ENCODE measurements at regions not wholly inside any gene's neighbourhood (a gene's known extent, or its start where the extent isn't known, plus 50 kb on each side); places are given as distances from the start of the nearest gene placed in this dataset.

- DNase-seq (ENCODE audit: low spot score), result no peak
These were observed 94.1 kb downstream of the SIK1 start for GRCh38 chr21:43332861-43333297.

DNA sequence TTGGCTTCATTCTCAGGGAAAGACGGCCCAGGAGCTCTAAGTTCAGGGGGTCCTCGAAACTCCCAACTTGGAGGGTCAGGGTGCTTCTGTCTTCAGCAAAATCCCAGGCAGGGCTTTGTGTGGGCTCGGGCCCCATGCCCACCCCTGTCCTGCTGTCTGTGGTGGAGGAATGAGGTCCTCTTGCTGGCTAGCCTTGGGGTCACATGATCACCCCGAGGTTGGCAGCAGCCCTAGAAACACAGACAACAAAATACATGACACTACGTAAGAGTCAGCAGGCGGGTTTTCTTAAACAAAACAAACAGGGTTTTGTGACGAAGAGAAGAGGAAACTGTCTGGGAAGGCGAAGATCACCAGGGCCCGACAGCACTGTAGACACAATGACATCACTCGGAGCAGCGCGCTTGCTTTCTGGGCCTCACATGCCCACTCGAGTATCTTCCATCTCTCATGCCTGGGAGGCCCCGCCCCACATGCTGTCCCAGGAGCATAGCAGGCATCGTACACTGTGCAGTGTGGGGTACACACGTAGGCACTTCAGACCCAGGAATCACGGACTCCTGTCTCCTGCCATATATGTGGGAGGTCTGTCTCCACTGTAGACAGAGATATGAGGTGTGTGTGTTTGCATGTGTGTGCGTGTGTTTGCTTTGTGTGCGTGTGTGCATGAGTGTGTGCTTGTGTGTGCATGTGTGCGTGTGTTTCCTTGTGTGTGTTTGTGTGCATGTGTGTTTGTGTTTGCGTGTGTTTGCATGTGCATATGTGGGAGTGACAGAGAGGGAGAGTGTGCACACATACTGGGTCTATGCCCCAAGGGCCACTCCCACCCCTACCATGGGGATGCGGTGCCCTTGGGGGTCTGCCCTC is 94.7 kb downstream of the SIK1 start:
- no peak for DNase-seq (ENCODE audit: low spot score)

DNA sequence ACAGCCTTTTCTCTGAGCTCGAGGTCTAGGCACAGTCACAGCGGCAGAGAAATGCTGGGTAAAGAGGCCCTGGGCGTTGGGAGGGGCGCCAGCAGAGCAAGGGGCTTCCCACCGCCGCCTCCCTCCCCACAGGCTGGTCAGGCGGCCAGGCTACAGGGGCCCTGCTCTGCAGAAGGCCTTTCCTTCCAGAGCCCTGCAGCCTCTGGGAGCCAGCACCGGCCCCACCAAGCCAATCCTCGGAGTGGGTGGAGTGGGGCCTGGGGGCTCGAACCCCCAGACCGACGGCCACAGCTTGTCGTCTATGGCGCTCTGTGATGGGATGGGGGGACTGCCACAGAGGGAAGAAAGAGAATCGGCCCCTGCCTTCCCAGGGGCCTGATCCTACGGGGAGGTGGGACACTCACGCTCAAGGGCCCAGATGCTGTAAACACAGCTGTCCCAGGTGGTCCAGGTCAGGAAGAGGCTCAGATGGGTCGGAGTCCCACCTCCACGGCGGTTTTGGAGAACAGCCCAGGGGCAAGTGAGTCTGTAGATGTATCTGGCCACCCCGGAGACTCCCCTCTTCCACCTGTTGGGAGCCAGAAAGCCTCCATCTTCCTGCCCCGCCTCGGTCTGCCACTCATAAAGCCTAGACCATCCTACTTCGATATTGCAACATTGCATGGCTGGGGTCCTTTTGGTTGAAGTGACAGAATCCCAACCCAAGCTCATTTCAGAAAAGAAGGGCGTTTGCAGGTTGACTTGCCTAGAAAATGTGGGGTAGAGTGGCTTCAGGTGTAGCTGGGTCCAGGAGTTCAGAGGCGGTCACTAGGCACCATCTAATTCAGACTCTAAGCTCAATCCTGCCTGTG is 95.6 kb downstream of the SIK1 start:
- DNase-seq (ENCODE audit: low spot score), result no peak

DNA sequence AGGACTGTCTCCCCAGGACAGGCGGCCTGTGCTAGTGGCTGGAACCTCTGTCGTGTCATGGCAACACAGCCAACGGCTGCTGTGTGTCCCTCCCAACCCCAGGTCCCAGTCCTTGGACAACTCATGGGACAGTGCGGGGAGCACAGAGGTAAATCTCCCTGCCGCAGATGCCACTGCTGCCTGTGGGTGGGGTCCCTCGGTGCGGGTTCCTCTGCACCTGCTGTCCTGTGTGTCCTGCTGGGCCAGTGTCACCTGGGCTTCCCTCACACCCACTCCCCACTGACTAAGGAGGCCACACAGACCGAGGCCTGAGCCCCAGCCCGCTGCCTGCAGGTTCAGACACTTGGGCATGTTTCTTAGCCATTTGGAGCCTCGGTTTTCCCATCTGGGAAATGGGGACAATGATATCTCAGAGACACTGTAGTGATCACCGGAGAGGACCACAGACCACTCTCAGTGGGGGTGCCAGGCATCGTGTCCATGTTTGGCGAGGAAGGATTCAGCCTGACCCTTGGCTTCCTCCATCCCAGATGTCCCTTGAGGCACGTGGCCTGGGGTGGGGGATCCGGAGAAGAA is 96.5 kb downstream of the SIK1 start:
- DNase-seq (ENCODE audit: low spot score), result no peak

DNA sequence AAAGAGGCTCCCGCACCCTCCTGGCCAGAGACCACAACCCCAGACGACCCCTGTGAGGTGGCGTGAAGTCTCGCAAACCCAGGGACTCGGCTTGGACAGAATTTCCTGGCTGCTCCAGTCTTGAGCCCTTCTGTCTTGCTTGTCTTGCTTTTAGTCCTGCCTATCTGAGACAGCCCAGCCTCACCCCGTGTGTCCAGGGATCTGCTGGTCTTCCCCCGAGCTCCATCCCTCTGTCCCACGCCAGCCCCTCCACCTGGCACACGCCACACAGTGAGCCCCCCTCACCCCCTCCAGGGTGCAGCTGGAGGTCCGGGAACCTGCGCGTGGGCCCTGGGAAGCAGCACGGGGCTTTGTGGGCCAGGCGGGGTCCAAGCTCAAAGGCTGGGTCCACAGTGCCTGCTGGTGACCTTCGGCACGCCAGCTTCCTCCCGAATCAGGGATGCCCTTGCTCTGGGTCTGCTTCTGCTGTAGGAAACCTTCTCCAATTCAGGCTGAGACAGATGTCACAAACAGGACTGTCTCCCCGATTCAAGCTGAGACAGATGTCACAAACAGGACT is 97.1 kb downstream of the SIK1 start:
- DNase-seq (ENCODE audit: low spot score), result no peak

DNA sequence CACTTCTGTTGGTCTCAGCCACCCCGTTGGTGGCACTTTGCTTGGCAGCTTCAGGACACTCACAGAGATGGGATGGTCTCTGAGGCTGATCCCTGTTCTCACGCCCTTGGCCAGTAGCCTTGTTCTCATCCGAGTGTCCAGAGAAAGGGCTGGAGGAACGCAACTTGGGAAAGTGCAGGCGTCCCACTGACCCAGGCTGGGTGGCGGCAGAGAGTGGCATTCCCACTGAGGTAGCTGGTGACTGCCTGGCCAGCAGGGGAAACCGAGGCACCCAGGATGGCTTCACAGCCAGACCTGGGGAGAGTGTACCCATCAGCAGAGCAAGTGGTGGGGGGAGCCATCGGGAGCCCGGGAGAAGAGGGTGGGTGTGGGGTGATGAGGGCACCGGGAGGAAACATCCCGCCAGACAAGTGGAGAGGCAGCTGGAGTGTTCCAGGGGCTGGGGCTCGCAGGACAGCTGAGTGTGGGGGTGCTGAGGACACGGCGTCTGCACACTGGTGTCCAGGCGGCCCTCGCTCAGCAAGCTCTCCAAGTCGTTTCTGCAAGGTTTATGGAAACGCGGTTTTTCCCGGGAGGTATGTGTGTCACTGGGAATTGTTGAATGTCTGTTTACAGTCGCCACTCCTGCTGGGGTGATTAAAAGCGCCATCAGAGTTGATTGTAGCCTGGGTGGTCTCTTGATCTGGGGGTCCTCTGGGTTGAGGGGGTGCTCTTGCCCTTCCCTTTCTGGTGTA is 97.8 kb downstream of the SIK1 start:
- no peak for DNase-seq (ENCODE audit: low spot score)

- no peak for DNase-seq (ENCODE audit: low spot score)
These were observed 98.6 kb downstream of the SIK1 start for GRCh38 chr21:43328185-43328957.

- peak; percentile 34 for DNase-seq (ENCODE audit: low spot score)
These were observed 100.8 kb downstream of the SIK1 start for GRCh38 chr21:43325968-43326715.

DNA sequence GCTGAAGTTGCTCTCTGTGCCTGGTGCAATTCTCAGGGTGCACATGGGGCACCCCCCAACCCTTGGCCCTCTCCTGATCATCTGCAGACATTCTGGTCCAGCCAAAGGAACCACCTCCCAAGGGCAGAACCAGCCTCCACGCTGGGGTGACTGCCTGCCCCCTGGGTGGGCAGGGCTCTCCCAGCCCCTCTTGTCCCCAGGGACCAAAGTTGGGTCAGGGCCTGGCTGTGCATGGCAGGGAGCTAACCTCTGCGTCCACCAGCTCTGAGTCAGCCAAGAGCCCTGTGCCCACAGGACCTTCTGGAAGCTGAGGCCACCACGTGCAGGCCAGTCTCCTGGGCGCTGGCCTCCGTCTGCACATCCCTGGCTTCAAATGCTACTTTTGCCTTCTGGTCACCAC is 101.9 kb downstream of the SIK1 start:
- DNase-seq (ENCODE audit: low spot score), result no peak

- no peak for DNase-seq (ENCODE audit: low spot score)
These were observed 102.3 kb downstream of the SIK1 start for GRCh38 chr21:43324596-43324995.

DNA sequence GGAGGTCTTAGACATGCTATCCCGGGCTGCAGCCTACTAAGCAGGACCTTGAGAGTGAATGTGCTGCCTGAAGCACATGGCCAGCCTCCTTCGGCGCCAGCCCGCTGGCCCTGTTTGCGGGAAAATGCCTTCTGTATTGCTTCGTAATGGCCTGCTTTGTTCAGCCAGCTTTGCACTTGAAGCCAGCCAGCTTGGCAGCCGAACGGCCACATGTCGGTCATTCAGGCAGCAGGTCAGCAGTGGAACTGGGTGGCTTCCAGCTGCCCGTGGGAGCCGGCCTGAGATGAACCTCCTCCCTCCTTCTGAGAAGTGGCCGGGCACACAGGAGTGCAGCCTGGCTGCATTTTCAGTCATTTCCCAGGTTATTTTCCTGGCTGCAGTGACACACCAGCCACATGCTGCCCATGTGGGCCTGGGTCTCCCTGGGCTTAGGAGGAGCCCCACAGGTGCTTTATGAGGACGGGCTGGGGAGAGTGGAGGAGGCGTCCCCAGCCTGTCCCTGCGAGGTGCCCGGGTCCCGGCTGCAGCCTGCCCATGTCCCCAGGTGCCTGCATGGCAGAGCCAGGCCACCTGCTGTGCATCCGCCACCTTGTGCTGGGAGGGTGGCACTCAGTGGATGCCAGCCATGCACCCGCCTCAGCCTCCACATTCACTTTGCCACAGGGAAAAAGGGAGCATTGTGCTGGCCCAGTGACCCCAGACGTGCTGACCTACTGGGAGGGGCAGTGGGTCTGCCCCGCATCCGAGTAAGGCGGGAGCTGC is 103.5 kb downstream of the SIK1 start:
- no peak for DNase-seq (ENCODE audit: low spot score)

GRCh38 chr21:43322805-43323204 is 104.1 kb downstream of the SIK1 start:
- DNase-seq (ENCODE audit: low spot score), result no peak

GRCh38 chr21:43322311-43322710 is 104.6 kb downstream of the SIK1 start:
- DNase-seq (ENCODE audit: low spot score), result no peak

GRCh38 chr21:43321611-43322010 is 105.3 kb downstream of the SIK1 start:
- no peak for DNase-seq (ENCODE audit: low spot score)

GRCh38 chr21:43321111-43321510 is 105.8 kb downstream of the SIK1 start:
- no peak for DNase-seq (ENCODE audit: low spot score)

GRCh38 chr21:43320526-43320925 is 106.4 kb downstream of the SIK1 start:
- DNase-seq (ENCODE audit: low spot score), result no peak

DNA sequence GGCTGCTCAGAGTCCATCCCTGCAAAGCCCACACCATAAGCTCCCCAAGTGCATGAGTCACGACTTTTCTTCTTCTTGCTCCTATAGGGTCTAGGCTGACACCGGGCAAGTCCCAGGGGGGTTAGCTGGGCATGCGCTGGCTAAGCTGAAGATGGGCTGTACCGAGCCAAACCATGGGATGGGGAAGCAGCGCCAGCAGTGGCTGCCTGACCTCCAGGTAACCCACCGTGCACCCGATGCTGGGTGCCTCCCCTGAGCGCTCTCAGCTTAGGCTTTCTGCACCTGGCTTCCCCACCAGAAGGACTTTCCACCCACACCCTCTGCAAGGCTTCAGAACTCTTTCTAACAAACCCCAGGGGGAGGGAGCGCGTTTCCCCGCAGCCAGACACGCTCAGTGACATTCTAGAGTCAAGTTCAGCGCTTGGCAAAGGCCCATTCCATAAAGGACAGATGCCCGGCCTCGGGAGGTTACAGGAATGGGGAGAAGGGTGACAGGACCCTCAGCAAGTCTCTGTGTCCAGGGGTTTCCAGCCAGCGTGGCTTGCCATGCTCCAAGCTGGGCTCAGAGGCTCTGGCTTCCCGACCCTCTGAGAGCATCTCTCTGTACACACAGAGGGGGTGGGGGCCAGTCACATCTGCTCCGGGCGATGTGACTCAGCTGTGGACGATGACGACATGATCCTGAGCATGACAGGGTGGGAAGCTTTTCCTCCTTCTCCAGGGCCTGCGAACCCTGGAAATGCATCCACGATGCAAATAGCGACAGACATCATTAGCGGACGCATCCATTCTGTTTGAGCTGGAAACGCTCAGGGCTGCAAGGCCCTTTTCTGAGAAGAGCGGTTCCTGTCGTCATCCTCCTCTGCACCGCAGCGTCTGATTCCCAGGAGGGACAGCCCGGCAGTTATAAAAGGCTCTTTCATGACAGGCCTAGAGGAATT is 107.8 kb downstream of the SIK1 start:
- DNase-seq (ENCODE audit: low spot score), result peak; percentile 31

- no peak for DNase-seq (ENCODE audit: low spot score)
These were observed 108.6 kb downstream of the SIK1 start for GRCh38 chr21:43318368-43318767.
